Esophagus squamous epithelium (tissue), 4 donors: ENCODE measurements at regions not wholly inside any gene's neighbourhood (a gene's known extent, or its start where the extent isn't known, plus 50 kb on each side); places are given as distances from the start of the nearest gene placed in this dataset.

Experiments used
- CTCF ChIP-seq, 6 experiments: fragments of 450-650 bp in 4 of 6; fragments of 200-600 bp in 2 of 6; sonication (generic) in 2 of 6; IDR thresholded peaks; one replicate each; pipeline ENCODE4 v1.5.1; 2016 to 2019; ENCODE audit warnings: antibody characterized with exemption in 6 of 6, mild to moderate bottlenecking in 4 of 6, moderate library complexity in 4 of 6
- POLR2A ChIP-seq, 4 donors: fragments of 450-650 bp; IDR thresholded peaks; one replicate each; pipeline ENCODE4 v1.6.1; 2017; ENCODE audit warnings: antibody characterized with exemption in 4 of 4, mild to moderate bottlenecking in 4 of 4, moderate library complexity in 3 of 4

GRCh38 chr3:162437480-162437879 is 940.9 kb downstream of the OTOL1 start:
- TF ChIP-seq CTCF (IDR thresholded peaks at IDR 0.05) = no peak
- TF ChIP-seq POLR2A (IDR thresholded peaks at IDR 0.05) = no peak
